Esophagus muscularis mucosa (tissue), 4 donors: ENCODE measurements at regions not wholly inside any gene's neighbourhood (a gene's known extent, or its start where the extent isn't known, plus 50 kb on each side); places are given as distances from the start of the nearest gene placed in this dataset.

Source experiments
- DNase-seq: peaks from one replicate; pipeline ENCODE4 v3.0.0-alpha.2; 2017; ENCODE audit errors: extremely low spot score
- H3K27ac ChIP-seq, 4 donors: fragments of 200-600 bp; sonication (generic); replicated peaks in 1 of 4; 1 replicate in 3 of 4; 2 replicates in 1 of 4; pipeline ENCODE4 v1.5.1; 2016 to 2019; ENCODE audit warnings: mild to moderate bottlenecking in 1 of 4
- H3K27me3 ChIP-seq, 4 donors: fragments of 200-600 bp; sonication (generic); one replicate each; pipeline versions ENCODE4 v1.5.1 to v1.6.0; 2016 to 2019
- H3K36me3 ChIP-seq, 4 donors: fragments of 200-600 bp; sonication (generic); one replicate each; pipeline ENCODE4 v1.5.1; 2016 to 2019
- H3K4me1 ChIP-seq, 4 donors: fragments of 200-600 bp; sonication (generic); one replicate each; pipeline ENCODE4 v1.5.1; 2016 to 2019
- H3K4me3 ChIP-seq, 4 donors: fragments of 200-600 bp; sonication (generic); 1 replicate in 2 of 4; 2 replicates in 2 of 4; pipeline ENCODE4 v1.5.1; 2016 to 2019; ENCODE audit warnings: mild to moderate bottlenecking in 4 of 4, moderate library complexity in 1 of 4
- H3K9me3 ChIP-seq, 4 donors: fragments of 200-600 bp; sonication (generic); 1 replicate in 3 of 4; 2 replicates in 1 of 4; pipeline ENCODE4 v1.5.1; 2016 to 2019
- CTCF ChIP-seq, 3 experiments: fragments of 200-600 bp in 2 of 3; fragments of 450-650 bp in 1 of 3; sonication (generic) in 2 of 3; IDR thresholded peaks; one replicate each; pipeline ENCODE4 v1.5.1; 2017 to 2019; ENCODE audit warnings: antibody characterized with exemption in 3 of 3, mild to moderate bottlenecking in 2 of 3, moderate library complexity in 1 of 3
- EP300 ChIP-seq: sonication (generic); formaldehyde crosslinking; IDR thresholded peaks from one replicate; pipeline ENCODE4 v1.6.1; 2017; ENCODE audit warnings: antibody characterized with exemption
- POLR2A ChIP-seq: fragments of 450-650 bp; IDR thresholded peaks from one replicate; pipeline ENCODE4 v1.6.1; 2017; ENCODE audit warnings: antibody characterized with exemption, moderate library complexity, mild to moderate bottlenecking, low read depth
- POLR2AphosphoS5 ChIP-seq, 2 donors: sonication (generic); formaldehyde crosslinking; IDR thresholded peaks; one replicate each; pipeline ENCODE4 v1.6.1; 2017; ENCODE audit warnings: antibody characterized with exemption in 2 of 2
- WGBS: methylation state at CpG from one replicate; pipeline ENCODE4 v1.1.5; 2018; 5-methylcytosine and 5-hydroxymethylcytosine counted together
- intact Hi-C: fragments of 100-400 bp; cut with DNase I; formaldehyde crosslinking; loops from one replicate; pipeline ENCODE4 v1.15.1; 2023

GRCh38 chr2:128710729-128711128 is 392.1 kb upstream of the HS6ST1 start:
- no peak overlapping the region for H3K27ac ChIP-seq
- DNase-seq, result peak; percentile 42
- no peak overlapping the region for H3K4me3 ChIP-seq
- no peaks in the 10 kb centered on the region for H3K36me3 ChIP-seq
- H3K27me3 ChIP-seq, result peaks cover 0 to 26% (median 0%) of the 10 kb centered on the region in 4 donors
- intact Hi-C loops, result no loop called here
- TF ChIP-seq POLR2A, result no peak
- H3K4me1 ChIP-seq, result no peaks in the 10 kb centered on the region
- H3K9me3 ChIP-seq, result peaks cover 6 to 26% (median 21%) of the 10 kb centered on the region in 4 donors
- WGBS, result 92% methylated on average over 2 of the region's 2 CpGs

- Histone ChIP-seq H3K27me3 (peaks cover 0 to 32% (median 0%) of the 10 kb centered on the region in 4 donors), H3K9me3 (peaks cover 0 to 3% (median under 1%) of the 10 kb centered on the region in 4 donors), H3K4me1 (no peaks in the 10 kb centered on the region), H3K36me3 (no peaks in the 10 kb centered on the region), H3K4me3 (no peak overlapping the region), H3K27ac (no peak overlapping the region)
- DNase-seq, result peak; percentile 57
- WGBS, result 74% methylated on average over 4 of the region's 4 CpGs
- TF ChIP-seq CTCF (IDR thresholded peaks at IDR 0.05) (no peak), EP300 (no peak), POLR2A (no peak), POLR2AphosphoS5 (IDR thresholded peaks at IDR 0.05) (no peak)
- intact Hi-C loops, result no loop called here
These were observed 395.6 kb upstream of the HS6ST1 start for GRCh38 chr2:128714285-128714684.

GRCh38 chr2:128714851-128715312 is 396.2 kb upstream of the HS6ST1 start:
- Histone ChIP-seq H3K4me1 (no peaks in the 10 kb centered on the region), H3K4me3 (no peak overlapping the region), H3K36me3 (no peaks in the 10 kb centered on the region), H3K27me3 (peaks cover 0 to 32% (median 0%) of the 10 kb centered on the region in 4 donors), H3K9me3 (peaks cover 0 to 3% (median 0%) of the 10 kb centered on the region in 4 donors), H3K27ac (no peak overlapping the region)
- DNase-seq, result peak; percentile 74
- 90% methylated on average over 5 of the region's 6 CpGs for WGBS
- no peak for TF ChIP-seq POLR2AphosphoS5 (IDR thresholded peaks at IDR 0.05)
- no peak for TF ChIP-seq EP300
- no peak for TF ChIP-seq POLR2A
- TF ChIP-seq CTCF (IDR thresholded peaks at IDR 0.05), result no peak
- intact Hi-C loops, result no loop called here

GRCh38 chr2:128715360-128715759 is 396.7 kb upstream of the HS6ST1 start:
- DNase-seq, result peak; percentile 47
- Histone ChIP-seq H3K9me3 (no peaks in the 10 kb centered on the region), H3K4me1 (no peaks in the 10 kb centered on the region), H3K4me3 (no peak overlapping the region), H3K27ac (no peak overlapping the region), H3K27me3 (peaks cover 0 to 32% (median 0%) of the 10 kb centered on the region in 4 donors), H3K36me3 (no peaks in the 10 kb centered on the region)
- WGBS, result 82% methylated on average over 7 of the region's 7 CpGs
- TF ChIP-seq EP300, result no peak
- no peak for TF ChIP-seq CTCF (IDR thresholded peaks at IDR 0.05)
- TF ChIP-seq POLR2A, result no peak
- TF ChIP-seq POLR2AphosphoS5 (IDR thresholded peaks at IDR 0.05), result no peak
- intact Hi-C loops, result no loop called here

- peaks cover 0 to 32% (median 0%) of the 10 kb centered on the region in 4 donors for H3K27me3 ChIP-seq
- no peaks in the 10 kb centered on the region for H3K9me3 ChIP-seq
- intact Hi-C loops, result no loop called here
- DNase-seq, result no peak
- 86% methylated on average over 6 of the region's 8 CpGs for WGBS
- TF ChIP-seq POLR2AphosphoS5 (IDR thresholded peaks at IDR 0.05), result no peak
- TF ChIP-seq CTCF (IDR thresholded peaks at IDR 0.05), result no peak
- no peak for TF ChIP-seq POLR2A
- TF ChIP-seq EP300, result no peak
- no peaks in the 10 kb centered on the region for H3K4me1 ChIP-seq
- no peak overlapping the region for H3K27ac ChIP-seq
- no peak overlapping the region for H3K4me3 ChIP-seq
- no peaks in the 10 kb centered on the region for H3K36me3 ChIP-seq
These were observed 397.6 kb upstream of the HS6ST1 start for GRCh38 chr2:128716299-128716721.
